Caco-2 (cell line): ENCODE measurements at regions not wholly inside any gene's neighbourhood (a gene's known extent, or its start where the extent isn't known, plus 50 kb on each side); places are given as distances from the start of the nearest gene placed in this dataset.

Experiments
- BruUV-seq: library from RNA; stranded (reverse); fragments of 400-500 nt; replicated peaks from 2 replicates; lab custom pipeline; 2021; lab: Mats Ljungman, UMichigan
- CTCF ChIA-PET: fragments of 300-600 bp; sonication (Branson Sonifier 250); formaldehyde crosslinking; loops from one replicate; lab custom pipeline; 2022; ENCODE audit warnings: antibody characterized with exemption; lab: Charles Lee
- POLR2A ChIA-PET: fragments of 300-600 bp; sonication (Branson Sonifier 250); formaldehyde crosslinking; loops from one replicate; lab custom pipeline; 2022; ENCODE audit warnings: antibody characterized with exemption; lab: Charles Lee
- DNase-seq, 2 experiments: peaks; one replicate each; pipeline versions ENCODE4 v3.0.0 to v3.0.0-alpha.2; 2020 to 2022
- H3K27me3 ChIP-seq: replicated peaks from 2 replicates; pipeline ENCODE4 v1.6.0; 2011; ENCODE audit warnings: low read length; ENCODE audit not compliant: control insufficient read depth, insufficient read depth
- H3K36me3 ChIP-seq: 2 replicates; pipeline ENCODE4 v1.5.1; 2011; ENCODE audit warnings: low read length; ENCODE audit not compliant: control insufficient read depth, insufficient read depth
- H3K4me1 ChIP-seq: fragments of 250-450 bp; sonication (Bioruptor Pico); 2 replicates; pipeline ENCODE4 v1.5.1; 2020; ENCODE audit warnings: mild to moderate bottlenecking
- H3K4me3 ChIP-seq: 2 replicates; pipeline ENCODE4 v1.5.1; 2011; ENCODE audit warnings: low read depth, mild to moderate bottlenecking, control low read depth, low read length
- H3K9me3 ChIP-seq: fragments of 250-450 bp; sonication (Bioruptor Pico); 2 replicates; pipeline ENCODE4 v1.5.1; 2020; ENCODE audit warnings: mild to moderate bottlenecking, moderate library complexity
- H3K27ac Mint-ChIP-seq: one replicate; pipeline ENCODE4 v1.8.0; 2022; ENCODE audit warnings: mixed read lengths; ENCODE audit not compliant: unreplicated experiment
- H3K27me3 Mint-ChIP-seq: one replicate; pipeline ENCODE4 v1.8.0; 2022; ENCODE audit warnings: mixed read lengths; ENCODE audit not compliant: insufficient read depth, unreplicated experiment
- H3K36me3 Mint-ChIP-seq: one replicate; pipeline ENCODE4 v1.8.0; 2022; ENCODE audit warnings: mild to moderate bottlenecking, mixed read lengths; ENCODE audit not compliant: insufficient read depth, unreplicated experiment
- H3K4me1 Mint-ChIP-seq: one replicate; pipeline ENCODE4 v1.8.0; 2022; ENCODE audit warnings: low read depth, mixed read lengths; ENCODE audit not compliant: unreplicated experiment
- H3K4me3 Mint-ChIP-seq: one replicate; pipeline ENCODE4 v1.8.0; 2022; ENCODE audit warnings: mild to moderate bottlenecking, moderate library complexity, mixed read lengths; ENCODE audit not compliant: unreplicated experiment
- H3K9me3 Mint-ChIP-seq: one replicate; pipeline ENCODE4 v1.8.0; 2022; ENCODE audit warnings: mixed read lengths; ENCODE audit not compliant: unreplicated experiment
- intact Hi-C: fragments of 100-400 bp; cut with micrococcal nuclease; formaldehyde crosslinking; loops from one replicate; pipeline ENCODE4 v1.10.0; 2022; ENCODE audit not compliant: unreplicated experiment
- TF ChIP-seq, protein P1 (sequence below), 2 experiments: fragments of 200-600 bp in 1 of 2; IDR thresholded peaks; 1 replicate in 1 of 2; 2 replicates in 1 of 2; pipeline versions ENCODE4 v1.5.1 to v1.8.0; 2011 to 2022; ENCODE audit warnings: antibody characterized with exemption in 1 of 2, control low read depth in 1 of 2, inconsistent platforms in 1 of 2, low read depth in 1 of 2, low read length in 1 of 2, mild to moderate bottlenecking in 1 of 2, moderate library complexity in 1 of 2; ENCODE audit not compliant: insufficient read depth in 1 of 2, severe bottlenecking in 1 of 2, unreplicated experiment in 1 of 2

DNA sequence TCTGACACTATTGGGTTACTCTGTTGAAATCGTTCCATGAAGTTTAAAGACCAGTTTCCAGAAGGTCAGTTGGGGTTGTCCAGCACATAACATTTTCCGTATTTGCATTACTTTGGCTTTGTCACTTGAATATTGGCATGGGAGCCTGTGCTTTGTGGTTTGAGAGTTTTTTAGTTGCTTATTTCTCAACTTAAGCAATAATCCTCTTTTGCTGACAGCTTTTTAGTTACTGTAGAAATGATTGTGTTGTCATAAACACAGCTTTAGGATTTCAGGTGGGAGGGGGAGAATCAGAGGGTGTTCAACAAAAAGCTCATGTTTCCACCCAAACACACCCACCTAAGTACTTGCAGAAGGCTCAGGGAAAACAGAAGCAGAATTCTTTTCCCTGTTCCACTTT is 210.7 kb upstream of the TLL1 start:
- no peaks in the 10 kb centered on the region for H3K9me3 ChIP-seq
- DNase-seq = no peak
- no peak overlapping the region for H3K4me3 ChIP-seq
- Mint-ChIP-seq H3K27me3 (peaks cover 7% of the 10 kb centered on the region), H3K4me3 (no peak overlapping the region), H3K27ac (no peak overlapping the region), H3K9me3 (no peaks in the 10 kb centered on the region), H3K4me1 (no peaks in the 10 kb centered on the region), H3K36me3 (no peaks in the 10 kb centered on the region)
- CTCF ChIA-PET = no interaction called here
- H3K36me3 ChIP-seq = no peaks in the 10 kb centered on the region
- no TSS peak for BruUV-seq
- intact Hi-C loops = no loop called here
- POLR2A ChIA-PET = no interaction called here
- H3K4me1 ChIP-seq = no peaks in the 10 kb centered on the region
- TF ChIP-seq, protein P1, sequence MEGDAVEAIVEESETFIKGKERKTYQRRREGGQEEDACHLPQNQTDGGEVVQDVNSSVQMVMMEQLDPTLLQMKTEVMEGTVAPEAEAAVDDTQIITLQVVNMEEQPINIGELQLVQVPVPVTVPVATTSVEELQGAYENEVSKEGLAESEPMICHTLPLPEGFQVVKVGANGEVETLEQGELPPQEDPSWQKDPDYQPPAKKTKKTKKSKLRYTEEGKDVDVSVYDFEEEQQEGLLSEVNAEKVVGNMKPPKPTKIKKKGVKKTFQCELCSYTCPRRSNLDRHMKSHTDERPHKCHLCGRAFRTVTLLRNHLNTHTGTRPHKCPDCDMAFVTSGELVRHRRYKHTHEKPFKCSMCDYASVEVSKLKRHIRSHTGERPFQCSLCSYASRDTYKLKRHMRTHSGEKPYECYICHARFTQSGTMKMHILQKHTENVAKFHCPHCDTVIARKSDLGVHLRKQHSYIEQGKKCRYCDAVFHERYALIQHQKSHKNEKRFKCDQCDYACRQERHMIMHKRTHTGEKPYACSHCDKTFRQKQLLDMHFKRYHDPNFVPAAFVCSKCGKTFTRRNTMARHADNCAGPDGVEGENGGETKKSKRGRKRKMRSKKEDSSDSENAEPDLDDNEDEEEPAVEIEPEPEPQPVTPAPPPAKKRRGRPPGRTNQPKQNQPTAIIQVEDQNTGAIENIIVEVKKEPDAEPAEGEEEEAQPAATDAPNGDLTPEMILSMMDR (IDR thresholded peaks at IDR 0.05; ENCODE audit: insufficient read depth in 1 of 2, low read depth in 1 of 2, low read length in 1 of 2, severe bottlenecking in 1 of 2, unreplicated experiment in 1 of 2) = no peak
- H3K27me3 ChIP-seq = no peaks in the 10 kb centered on the region

DNA sequence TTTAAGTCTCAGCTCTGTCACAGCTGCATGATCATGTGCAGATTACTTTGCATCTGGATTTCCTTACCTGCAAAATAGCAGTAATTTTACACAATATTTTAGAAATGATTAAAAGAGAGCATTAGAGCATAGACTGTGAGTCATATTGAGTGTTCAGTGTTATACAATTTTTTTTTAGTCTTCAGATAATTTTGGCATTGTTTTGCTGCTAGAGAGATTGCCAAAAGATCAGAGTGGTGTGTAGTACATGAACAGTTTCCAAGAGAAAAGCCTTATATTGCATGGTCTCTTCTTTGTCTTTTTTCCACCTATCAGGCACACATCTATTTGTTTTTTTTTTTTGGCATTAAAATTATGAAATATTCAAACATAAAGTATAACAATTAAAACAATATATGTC is 209.6 kb upstream of the TLL1 start:
- Mint-ChIP-seq H3K9me3 (no peaks in the 10 kb centered on the region), H3K27me3 (peaks cover 7% of the 10 kb centered on the region), H3K4me1 (peaks cover 2% of the 10 kb centered on the region), H3K36me3 (no peaks in the 10 kb centered on the region), H3K4me3 (no peak overlapping the region), H3K27ac (no peak overlapping the region)
- Histone ChIP-seq H3K4me1 (0 out of 2 replicates have a peak, but pooled peaks cover under 1% of the 10 kb centered on the region), H3K27me3 (no peaks in the 10 kb centered on the region), H3K9me3 (no peaks in the 10 kb centered on the region), H3K36me3 (no peaks in the 10 kb centered on the region), H3K4me3 (no peak overlapping the region)
- DNase-seq = no peak
- POLR2A ChIA-PET = no interaction called here
- BruUV-seq = no TSS peak
- intact Hi-C loops = no loop called here
- TF ChIP-seq, protein P1 (IDR thresholded peaks at IDR 0.05; ENCODE audit: insufficient read depth in 1 of 2, low read depth in 1 of 2, low read length in 1 of 2, severe bottlenecking in 1 of 2, unreplicated experiment in 1 of 2) = no peak
- CTCF ChIA-PET = no interaction called here

DNA sequence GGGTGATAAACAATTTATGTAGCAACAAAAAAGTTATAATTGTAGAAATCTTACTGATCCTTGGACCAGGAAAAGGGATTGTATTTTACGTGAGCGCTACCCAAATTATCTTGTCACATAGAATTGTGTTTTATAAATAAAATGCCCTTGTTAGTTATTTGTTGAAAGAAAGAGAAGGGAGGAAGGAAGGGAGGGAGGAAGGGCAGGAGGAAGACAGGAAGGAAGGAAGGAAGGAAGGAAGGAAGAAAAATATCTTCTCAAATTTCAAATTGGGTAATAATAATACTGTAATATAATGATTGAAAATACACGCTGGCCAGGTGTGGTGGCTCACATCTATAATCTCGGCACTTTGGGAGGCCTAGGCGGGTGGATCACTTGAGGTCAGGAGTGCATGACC is 206.2 kb upstream of the TLL1 start:
- TF ChIP-seq, protein P1 (IDR thresholded peaks at IDR 0.05; ENCODE audit: insufficient read depth in 1 of 2, low read depth in 1 of 2, low read length in 1 of 2, severe bottlenecking in 1 of 2, unreplicated experiment in 1 of 2) = no peak
- H3K4me1 Mint-ChIP-seq = peaks cover 11% of the 10 kb centered on the region
- no peak overlapping the region for H3K27ac Mint-ChIP-seq
- H3K9me3 ChIP-seq = no peaks in the 10 kb centered on the region
- no peak overlapping the region for H3K4me3 Mint-ChIP-seq
- H3K36me3 Mint-ChIP-seq = no peaks in the 10 kb centered on the region
- no peaks in the 10 kb centered on the region for H3K9me3 Mint-ChIP-seq
- intact Hi-C loops = no loop called here
- no TSS peak for BruUV-seq
- H3K4me1 ChIP-seq = 0 out of 2 replicates have a peak, but pooled peaks cover 7% of the 10 kb centered on the region
- no peaks in the 10 kb centered on the region for H3K36me3 ChIP-seq
- no peak for DNase-seq
- ChIA-PET POLR2A (no interaction called here), CTCF (no interaction called here)
- H3K27me3 ChIP-seq = no peaks in the 10 kb centered on the region
- H3K4me3 ChIP-seq = no peak overlapping the region
- peaks cover 7% of the 10 kb centered on the region for H3K27me3 Mint-ChIP-seq
